WTC11 (cell line): ENCODE measurements at regions not wholly inside any gene's neighbourhood (a gene's known extent, or its start where the extent isn't known, plus 50 kb on each side); places are given as distances from the start of the nearest gene placed in this dataset.

Experiments
- FOXK1 ChIP-seq: sonication (generic); formaldehyde crosslinking; IDR thresholded peaks from 2 replicates; pipeline ENCODE4 v1.8.0; 2022; ENCODE audit warnings: mild to moderate bottlenecking, moderate library complexity, missing genetic modification reagents
- JUN ChIP-seq: sonication (generic); formaldehyde crosslinking; IDR thresholded peaks from 2 replicates; pipeline ENCODE4 v1.8.0; 2023; ENCODE audit warnings: mild to moderate bottlenecking, missing genetic modification reagents
- MYBL2 ChIP-seq: sonication (generic); formaldehyde crosslinking; IDR thresholded peaks from 2 replicates; pipeline ENCODE4 v1.8.1; 2023; ENCODE audit warnings: mild to moderate bottlenecking, moderate library complexity, missing genetic modification reagents
- TCF7 ChIP-seq: sonication (generic); formaldehyde crosslinking; IDR thresholded peaks from 2 replicates; pipeline ENCODE4 v1.8.0; 2022; ENCODE audit warnings: mild to moderate bottlenecking, low read depth, missing genetic modification reagents, moderate library complexity
- ZNF219 ChIP-seq: sonication (generic); formaldehyde crosslinking; IDR thresholded peaks from 2 replicates; pipeline ENCODE4 v1.8.0; 2023; ENCODE audit warnings: missing genetic modification reagents, mild to moderate bottlenecking, borderline replicate concordance
- ZNF232 ChIP-seq: sonication (generic); formaldehyde crosslinking; IDR thresholded peaks from 2 replicates; pipeline ENCODE4 v1.8.0; 2022; ENCODE audit warnings: mild to moderate bottlenecking, missing genetic modification reagents
- ZNF416 ChIP-seq: fragments of 250-450 bp; sonication (Bioruptor Pico); IDR thresholded peaks from 2 replicates; pipeline ENCODE4 v1.9.0; 2021; ENCODE audit warnings: mild to moderate bottlenecking, inconsistent platforms
- TF ChIP-seq, protein P1 (sequence below): sonication (generic); formaldehyde crosslinking; IDR thresholded peaks from 2 replicates; pipeline ENCODE4 v1.8.0; 2022; ENCODE audit warnings: mild to moderate bottlenecking, missing genetic modification reagents
- TF ChIP-seq, protein P2 (sequence below): sonication (generic); formaldehyde crosslinking; conservative IDR thresholded peaks from 2 replicates; pipeline ENCODE4 v1.8.1; 2022; ENCODE audit warnings: mild to moderate bottlenecking, missing genetic modification reagents
- TF ChIP-seq, protein P3 (sequence below): sonication (generic); formaldehyde crosslinking; IDR thresholded peaks from 2 replicates; pipeline ENCODE4 v1.8.0; 2022; ENCODE audit warnings: mild to moderate bottlenecking, missing genetic modification reagents
- TF ChIP-seq, protein P4 (sequence below): fragments of 200-600 bp; IDR thresholded peaks from 2 replicates; pipeline ENCODE4 v1.8.0; 2022; ENCODE audit warnings: antibody characterized with exemption

GRCh38 chr10:8481718-8482504, 427.4 kb downstream of the GATA3 start:
- TF ChIP-seq MYBL2 (CRISPR knock-in tag) (no peak), ZNF219 (no peak), TCF7 (CRISPR knock-in tag) (no peak), ZNF232 (no peak), FOXK1 (CRISPR knock-in tag) (no peak), ZNF416 (CRISPR knock-in tag) (no peak), JUN (CRISPR knock-in tag) (no peak)
- TF ChIP-seq, protein P1, sequence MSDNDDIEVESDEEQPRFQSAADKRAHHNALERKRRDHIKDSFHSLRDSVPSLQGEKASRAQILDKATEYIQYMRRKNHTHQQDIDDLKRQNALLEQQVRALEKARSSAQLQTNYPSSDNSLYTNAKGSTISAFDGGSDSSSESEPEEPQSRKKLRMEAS, result no peak
- TF ChIP-seq, protein P2, sequence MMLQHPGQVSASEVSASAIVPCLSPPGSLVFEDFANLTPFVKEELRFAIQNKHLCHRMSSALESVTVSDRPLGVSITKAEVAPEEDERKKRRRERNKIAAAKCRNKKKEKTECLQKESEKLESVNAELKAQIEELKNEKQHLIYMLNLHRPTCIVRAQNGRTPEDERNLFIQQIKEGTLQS (CRISPR knock-in tag), result no peak
- TF ChIP-seq, protein P3, sequence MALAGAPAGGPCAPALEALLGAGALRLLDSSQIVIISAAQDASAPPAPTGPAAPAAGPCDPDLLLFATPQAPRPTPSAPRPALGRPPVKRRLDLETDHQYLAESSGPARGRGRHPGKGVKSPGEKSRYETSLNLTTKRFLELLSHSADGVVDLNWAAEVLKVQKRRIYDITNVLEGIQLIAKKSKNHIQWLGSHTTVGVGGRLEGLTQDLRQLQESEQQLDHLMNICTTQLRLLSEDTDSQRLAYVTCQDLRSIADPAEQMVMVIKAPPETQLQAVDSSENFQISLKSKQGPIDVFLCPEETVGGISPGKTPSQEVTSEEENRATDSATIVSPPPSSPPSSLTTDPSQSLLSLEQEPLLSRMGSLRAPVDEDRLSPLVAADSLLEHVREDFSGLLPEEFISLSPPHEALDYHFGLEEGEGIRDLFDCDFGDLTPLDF (CRISPR knock-in tag), result no peak
- TF ChIP-seq, protein P4, sequence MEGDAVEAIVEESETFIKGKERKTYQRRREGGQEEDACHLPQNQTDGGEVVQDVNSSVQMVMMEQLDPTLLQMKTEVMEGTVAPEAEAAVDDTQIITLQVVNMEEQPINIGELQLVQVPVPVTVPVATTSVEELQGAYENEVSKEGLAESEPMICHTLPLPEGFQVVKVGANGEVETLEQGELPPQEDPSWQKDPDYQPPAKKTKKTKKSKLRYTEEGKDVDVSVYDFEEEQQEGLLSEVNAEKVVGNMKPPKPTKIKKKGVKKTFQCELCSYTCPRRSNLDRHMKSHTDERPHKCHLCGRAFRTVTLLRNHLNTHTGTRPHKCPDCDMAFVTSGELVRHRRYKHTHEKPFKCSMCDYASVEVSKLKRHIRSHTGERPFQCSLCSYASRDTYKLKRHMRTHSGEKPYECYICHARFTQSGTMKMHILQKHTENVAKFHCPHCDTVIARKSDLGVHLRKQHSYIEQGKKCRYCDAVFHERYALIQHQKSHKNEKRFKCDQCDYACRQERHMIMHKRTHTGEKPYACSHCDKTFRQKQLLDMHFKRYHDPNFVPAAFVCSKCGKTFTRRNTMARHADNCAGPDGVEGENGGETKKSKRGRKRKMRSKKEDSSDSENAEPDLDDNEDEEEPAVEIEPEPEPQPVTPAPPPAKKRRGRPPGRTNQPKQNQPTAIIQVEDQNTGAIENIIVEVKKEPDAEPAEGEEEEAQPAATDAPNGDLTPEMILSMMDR, result no peak
